ENCODE measurements at regions not wholly inside any gene's neighbourhood (a gene's known extent, or its start where the extent isn't known, plus 50 kb on each side); places are given as distances from the start of the nearest gene placed in this dataset.
"Not testable (repeated sequence)": the region's sequence is repeated elsewhere in the genome, so short reads cannot be mapped to it uniquely, and the experiment has no call there.

DNA sequence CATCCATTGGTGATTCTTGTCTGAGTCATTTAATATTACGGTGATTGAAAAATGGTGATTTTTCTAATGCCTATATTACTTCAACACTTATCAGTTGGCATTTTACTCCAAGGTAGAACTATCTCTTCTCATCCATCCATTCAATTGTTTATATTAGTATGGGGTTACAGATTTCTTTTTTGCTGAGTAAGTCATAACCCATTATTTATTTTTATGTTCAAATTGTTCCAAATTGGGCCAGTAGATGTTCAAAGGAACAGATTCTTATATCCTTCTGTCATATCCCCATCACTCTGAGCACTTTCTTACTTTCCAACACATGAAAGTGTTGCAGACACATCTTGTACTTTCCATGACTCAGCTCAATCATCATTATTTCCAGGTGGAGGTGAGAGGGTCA is 466.8 kb upstream of the CAMK1G start:
- Histone ChIP-seq H3K4me1 (ENCODE audit: insufficient read depth, low read length) (no peaks in the 10 kb centered on the region), H3K4me3 (ENCODE audit: low read length) (no peak overlapping the region), H3K27me3 (ENCODE audit: insufficient read depth, low read length) (no peaks in the 10 kb centered on the region), H3K36me3 (ENCODE audit: insufficient read depth, low read length) (no peaks in the 10 kb centered on the region), H3K9me3 (ENCODE audit: low read length) (no peaks in the 10 kb centered on the region), H2AFZ (ENCODE audit: low read depth, low read length) (no peak overlapping the region)

DNA sequence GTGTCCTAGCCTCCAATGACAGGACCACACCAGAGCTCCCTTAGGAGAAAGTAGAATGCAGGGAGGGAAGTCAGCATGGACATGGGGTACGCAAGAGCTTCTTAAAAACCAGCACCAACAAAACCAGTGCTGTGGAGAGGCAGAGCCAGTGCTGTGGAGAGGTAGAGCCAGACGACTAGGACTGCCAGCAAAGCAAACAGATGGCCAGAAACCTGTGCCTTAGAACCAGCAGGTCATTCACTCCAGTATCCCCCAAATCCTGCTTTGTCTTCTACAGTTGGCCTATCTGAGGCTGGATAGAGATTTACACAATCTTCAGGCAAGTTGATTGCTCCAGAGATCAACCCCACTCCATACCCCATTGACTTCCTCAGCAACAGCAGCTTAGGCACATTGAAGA is 459.9 kb upstream of the CAMK1G start:
- no peak overlapping the region for H3K4me3 ChIP-seq (ENCODE audit: low read length)
- H2AFZ ChIP-seq (ENCODE audit: low read depth, low read length), result no peak overlapping the region
- no peaks in the 10 kb centered on the region for H3K27me3 ChIP-seq (ENCODE audit: insufficient read depth, low read length)
- H3K36me3 ChIP-seq (ENCODE audit: insufficient read depth, low read length), result no peaks in the 10 kb centered on the region
- H3K4me1 ChIP-seq (ENCODE audit: insufficient read depth, low read length), result no peaks in the 10 kb centered on the region
- no peaks in the 10 kb centered on the region for H3K9me3 ChIP-seq (ENCODE audit: low read length)

DNA sequence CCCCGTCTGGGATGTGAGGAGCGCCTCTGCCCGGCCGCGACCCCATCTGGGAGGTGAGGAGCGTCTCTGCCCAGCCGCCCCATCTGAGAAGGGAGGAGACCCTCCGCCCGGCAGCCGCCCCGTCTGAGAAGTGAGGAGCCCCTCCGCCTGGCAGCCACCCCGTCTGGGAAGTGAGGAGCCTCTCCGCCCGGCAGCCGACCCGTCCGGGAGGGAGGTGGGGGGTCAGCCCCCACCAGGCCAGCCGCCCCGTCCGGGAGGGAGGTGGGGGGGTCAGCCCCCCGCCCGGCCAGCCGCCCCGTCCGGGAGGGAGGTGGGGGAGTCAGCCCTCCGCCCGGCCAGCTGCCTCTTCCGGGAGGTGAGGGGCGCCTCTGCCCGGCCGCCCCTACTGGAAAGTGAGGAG is 454.4 kb upstream of the CAMK1G start:
- H3K4me1 ChIP-seq (ENCODE audit: insufficient read depth, low read length); H3K9me3 ChIP-seq (ENCODE audit: low read length); H2AFZ ChIP-seq (ENCODE audit: low read depth, low read length); H3K27me3 ChIP-seq (ENCODE audit: insufficient read depth, low read length); H3K36me3 ChIP-seq (ENCODE audit: insufficient read depth, low read length); H3K4me3 ChIP-seq (ENCODE audit: low read length): not testable (repeated sequence)

DNA sequence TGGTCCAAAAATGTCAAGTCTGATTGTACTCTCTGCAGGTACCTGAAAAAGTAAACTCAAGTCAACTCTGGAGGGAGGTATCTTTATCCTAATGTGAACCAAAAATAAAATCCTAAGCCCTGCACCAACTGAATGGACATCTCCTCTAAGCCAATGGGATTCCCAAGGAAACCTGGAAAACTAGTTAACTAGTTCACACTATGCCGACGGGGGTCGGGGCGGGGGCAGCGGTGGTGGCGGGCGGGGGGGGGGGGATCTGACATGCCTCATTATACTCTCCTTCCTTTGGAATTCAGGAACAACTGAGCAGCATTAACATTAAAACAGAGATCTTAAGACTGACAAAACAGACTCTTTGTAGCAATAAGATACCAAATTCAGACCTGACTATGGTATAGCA is 452.6 kb upstream of the CAMK1G start:
- Histone ChIP-seq H3K9me3 (ENCODE audit: low read length) (no peaks in the 10 kb centered on the region), H3K27me3 (ENCODE audit: insufficient read depth, low read length) (no peaks in the 10 kb centered on the region), H3K4me1 (ENCODE audit: insufficient read depth, low read length) (no peaks in the 10 kb centered on the region), H3K4me3 (ENCODE audit: low read length) (no peak overlapping the region), H3K36me3 (ENCODE audit: insufficient read depth, low read length) (no peaks in the 10 kb centered on the region), H2AFZ (ENCODE audit: low read depth, low read length) (no peak overlapping the region)

DNA sequence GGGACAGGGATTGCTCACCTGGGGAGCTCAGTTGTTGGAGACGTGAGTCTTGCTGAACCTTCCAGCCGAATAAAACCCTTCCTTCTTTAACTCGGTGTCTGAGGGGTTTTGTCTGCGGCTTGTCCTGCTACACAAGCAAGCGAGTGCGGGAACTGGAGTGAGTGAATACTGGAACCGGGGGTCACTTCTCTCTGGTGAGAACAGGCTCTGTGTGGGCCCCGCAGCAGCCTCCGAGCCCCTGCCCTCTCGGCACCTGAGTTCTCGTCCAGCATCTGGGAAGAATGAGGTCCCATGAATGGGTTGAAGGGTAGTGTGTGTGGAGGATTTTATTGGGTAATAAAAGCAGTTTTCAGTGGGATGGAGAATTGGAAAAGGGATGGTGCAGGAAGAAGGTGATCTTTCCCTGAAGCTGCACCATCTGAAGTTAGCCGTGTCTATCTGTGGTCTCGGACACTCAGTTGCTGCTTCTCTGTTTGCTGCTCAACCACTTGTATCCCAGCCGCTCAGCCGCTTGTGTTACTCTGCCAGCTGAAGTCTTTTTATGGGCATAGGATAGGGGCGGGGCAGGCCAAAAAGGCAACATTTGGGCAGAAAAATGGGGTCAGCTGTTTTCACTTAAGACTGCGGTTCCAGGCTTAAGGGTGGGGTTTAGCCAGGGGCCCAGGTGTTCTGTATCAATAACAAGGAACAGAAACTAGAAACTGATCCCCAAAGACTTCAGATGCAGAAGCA is 450.6 kb upstream of the CAMK1G start:
- no peaks in the 10 kb centered on the region for H3K9me3 ChIP-seq (ENCODE audit: low read length)
- H2AFZ ChIP-seq (ENCODE audit: low read depth, low read length), result no peak overlapping the region
- H3K4me3 ChIP-seq (ENCODE audit: low read length), result no peak overlapping the region
- H3K27me3 ChIP-seq (ENCODE audit: insufficient read depth, low read length), result no peaks in the 10 kb centered on the region
- H3K36me3 ChIP-seq (ENCODE audit: insufficient read depth, low read length), result no peaks in the 10 kb centered on the region
- no peaks in the 10 kb centered on the region for H3K4me1 ChIP-seq (ENCODE audit: insufficient read depth, low read length)

DNA sequence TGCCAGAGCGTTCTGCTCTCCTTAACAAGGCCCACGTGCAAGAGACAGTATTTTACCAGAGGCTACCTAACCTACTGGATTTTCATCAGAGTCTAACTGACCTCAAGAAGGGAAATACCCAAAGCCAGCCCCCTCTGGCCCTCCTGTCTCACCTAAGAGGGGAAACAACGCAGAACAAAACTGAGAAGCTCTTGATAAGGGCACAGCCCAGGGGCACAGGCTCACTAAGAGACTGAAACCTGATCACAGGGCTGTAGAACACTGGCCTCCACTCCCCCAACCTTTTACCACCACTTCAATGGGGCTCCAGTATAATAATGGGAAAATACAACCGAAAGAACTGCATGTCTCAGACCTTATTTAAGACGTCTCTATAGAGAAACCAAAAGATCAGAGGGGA is 449.5 kb upstream of the CAMK1G start:
- Histone ChIP-seq H3K36me3 (ENCODE audit: insufficient read depth, low read length) (no peaks in the 10 kb centered on the region), H3K4me3 (ENCODE audit: low read length) (no peak overlapping the region), H2AFZ (ENCODE audit: low read depth, low read length) (no peak overlapping the region), H3K9me3 (ENCODE audit: low read length) (no peaks in the 10 kb centered on the region), H3K4me1 (ENCODE audit: insufficient read depth, low read length) (no peaks in the 10 kb centered on the region), H3K27me3 (ENCODE audit: insufficient read depth, low read length) (no peaks in the 10 kb centered on the region)

DNA sequence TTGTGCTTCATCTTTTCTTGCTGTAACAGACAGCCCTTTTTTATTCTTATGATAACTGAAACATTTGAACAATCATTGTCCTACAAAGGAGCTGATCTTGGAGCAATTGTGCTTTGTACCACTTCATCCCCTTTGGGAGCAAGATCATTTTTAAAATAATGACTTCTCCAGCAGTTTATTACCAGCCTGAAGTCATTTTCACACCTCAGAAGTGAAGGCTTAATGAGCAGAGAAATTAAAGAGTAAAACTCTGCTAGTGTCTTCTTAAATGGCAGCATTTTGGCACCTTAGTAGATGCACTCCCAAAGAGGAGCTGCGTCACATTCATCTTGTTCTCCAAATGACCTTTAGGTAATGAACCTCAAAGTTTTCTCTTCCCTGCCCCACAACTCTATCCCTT is 439.6 kb upstream of the CAMK1G start:
- Histone ChIP-seq H3K4me1 (ENCODE audit: insufficient read depth, low read length) (no peaks in the 10 kb centered on the region), H3K36me3 (ENCODE audit: insufficient read depth, low read length) (no peaks in the 10 kb centered on the region), H3K4me3 (ENCODE audit: low read length) (no peak overlapping the region), H2AFZ (ENCODE audit: low read depth, low read length) (no peak overlapping the region), H3K27me3 (ENCODE audit: insufficient read depth, low read length) (no peaks in the 10 kb centered on the region), H3K9me3 (ENCODE audit: low read length) (no peaks in the 10 kb centered on the region)

DNA sequence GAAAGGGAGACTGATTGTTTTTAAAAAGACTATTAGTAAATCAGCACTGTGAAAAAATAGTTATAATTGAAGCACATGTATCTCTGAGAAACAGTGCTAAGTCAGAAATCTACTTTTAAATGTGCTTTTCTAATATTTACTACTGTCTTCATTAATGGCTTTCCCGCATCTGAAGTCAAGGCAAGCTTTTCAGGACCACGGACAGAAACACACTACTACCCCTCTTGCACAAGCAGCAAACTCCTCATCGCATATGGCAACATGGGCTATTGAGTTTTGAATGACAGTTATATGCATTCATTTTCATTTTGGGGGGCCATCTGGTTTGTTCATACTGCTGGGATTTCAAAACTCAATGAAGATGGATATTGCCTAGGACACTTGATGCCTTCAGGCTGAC is 433.4 kb upstream of the CAMK1G start:
- no peak overlapping the region for H2AFZ ChIP-seq (ENCODE audit: low read depth, low read length)
- no peak overlapping the region for H3K4me3 ChIP-seq (ENCODE audit: low read length)
- no peaks in the 10 kb centered on the region for H3K4me1 ChIP-seq (ENCODE audit: insufficient read depth, low read length)
- no peaks in the 10 kb centered on the region for H3K27me3 ChIP-seq (ENCODE audit: insufficient read depth, low read length)
- H3K9me3 ChIP-seq (ENCODE audit: low read length), result no peaks in the 10 kb centered on the region
- no peaks in the 10 kb centered on the region for H3K36me3 ChIP-seq (ENCODE audit: insufficient read depth, low read length)

DNA sequence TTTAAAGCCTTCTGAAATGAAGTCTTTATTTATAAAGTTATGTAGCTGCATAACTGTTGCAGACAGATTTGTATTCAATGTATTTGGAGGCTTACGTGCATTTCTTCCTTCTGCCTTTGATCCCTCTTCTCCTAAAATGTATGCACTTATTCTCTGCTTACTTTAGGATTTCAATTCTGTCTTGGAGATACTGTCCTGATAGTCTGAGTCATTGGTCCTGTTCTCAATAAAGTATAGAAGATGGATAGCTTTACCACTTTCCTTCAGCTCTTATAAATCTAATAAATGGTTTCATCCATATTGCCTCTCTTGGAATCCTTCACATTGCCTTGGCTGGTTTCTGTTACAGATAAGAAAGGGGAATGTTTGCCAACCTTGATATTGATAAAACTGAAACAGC is 430.1 kb upstream of the CAMK1G start:
- Histone ChIP-seq H3K27me3 (ENCODE audit: insufficient read depth, low read length) (no peaks in the 10 kb centered on the region), H3K4me3 (ENCODE audit: low read length) (no peak overlapping the region), H3K4me1 (ENCODE audit: insufficient read depth, low read length) (peaks cover 2% of the 10 kb centered on the region), H3K36me3 (ENCODE audit: insufficient read depth, low read length) (no peaks in the 10 kb centered on the region), H3K9me3 (ENCODE audit: low read length) (no peaks in the 10 kb centered on the region), H2AFZ (ENCODE audit: low read depth, low read length) (no peak overlapping the region)

DNA sequence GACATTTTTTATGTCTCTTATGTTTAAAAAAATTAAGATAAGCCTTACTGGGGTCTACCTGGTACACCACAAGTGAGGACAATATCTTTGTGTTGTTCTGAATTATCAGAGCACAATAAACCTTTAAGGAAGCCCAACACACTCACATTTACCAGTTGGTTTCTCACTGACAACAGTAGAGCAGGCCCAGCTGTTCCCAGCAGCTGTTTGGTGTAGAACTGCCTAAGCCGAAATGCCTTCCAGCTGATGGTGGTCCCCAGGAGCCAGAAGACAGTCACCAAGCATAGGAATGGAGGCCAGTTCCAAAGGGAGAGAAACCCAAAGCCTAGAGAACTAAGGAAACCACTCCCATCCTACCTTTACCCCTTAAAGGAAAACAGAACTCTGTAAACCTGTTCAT is 428.6 kb upstream of the CAMK1G start:
- H3K4me3 ChIP-seq (ENCODE audit: low read length), result no peak overlapping the region
- no peaks in the 10 kb centered on the region for H3K9me3 ChIP-seq (ENCODE audit: low read length)
- H3K4me1 ChIP-seq (ENCODE audit: insufficient read depth, low read length), result peaks cover 2% of the 10 kb centered on the region
- H3K27me3 ChIP-seq (ENCODE audit: insufficient read depth, low read length), result no peaks in the 10 kb centered on the region
- H3K36me3 ChIP-seq (ENCODE audit: insufficient read depth, low read length), result no peaks in the 10 kb centered on the region
- H2AFZ ChIP-seq (ENCODE audit: low read depth, low read length), result no peak overlapping the region

DNA sequence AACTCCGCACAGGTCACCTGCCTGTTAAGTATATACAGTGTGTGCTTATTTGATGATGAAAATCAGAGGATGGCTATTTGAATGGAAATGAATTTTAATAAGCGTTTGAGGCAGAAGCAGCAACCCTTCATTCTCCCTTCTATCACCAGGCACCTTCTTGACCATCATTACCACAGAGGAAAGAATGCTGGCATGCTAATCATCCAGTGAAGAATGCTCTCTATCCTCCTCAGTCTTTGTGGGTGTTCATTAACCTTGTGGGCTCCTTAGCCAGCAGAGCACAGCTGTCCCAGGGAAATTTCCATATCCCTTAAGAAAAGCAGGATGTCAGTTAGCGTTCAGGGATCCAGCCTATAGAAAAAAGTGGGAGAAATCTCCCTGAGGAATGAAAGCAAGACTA is 428.0 kb upstream of the CAMK1G start:
- no peaks in the 10 kb centered on the region for H3K9me3 ChIP-seq (ENCODE audit: low read length)
- H3K4me1 ChIP-seq (ENCODE audit: insufficient read depth, low read length), result peaks cover 2% of the 10 kb centered on the region
- H3K27me3 ChIP-seq (ENCODE audit: insufficient read depth, low read length), result no peaks in the 10 kb centered on the region
- H3K36me3 ChIP-seq (ENCODE audit: insufficient read depth, low read length), result no peaks in the 10 kb centered on the region
- H3K4me3 ChIP-seq (ENCODE audit: low read length), result no peak overlapping the region
- H2AFZ ChIP-seq (ENCODE audit: low read depth, low read length), result no peak overlapping the region

DNA sequence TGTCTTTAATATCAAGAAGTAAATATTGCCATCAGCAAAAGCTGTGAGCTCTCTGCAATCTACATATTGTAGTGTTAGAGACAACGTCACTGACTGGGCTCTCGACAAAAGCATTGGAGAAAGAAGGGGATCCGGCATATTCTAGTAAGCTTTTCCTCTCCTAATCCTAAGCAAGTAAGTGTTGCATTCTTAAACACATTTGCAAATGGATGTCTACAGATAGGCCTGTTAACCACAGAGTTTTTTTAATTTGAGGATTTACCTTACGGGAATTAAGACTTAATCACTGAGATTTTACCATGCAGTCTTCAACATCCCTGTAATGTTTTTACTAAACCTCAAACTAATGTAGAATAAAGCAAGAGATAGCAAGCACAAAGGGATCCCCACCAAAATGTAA is 426.5 kb upstream of the CAMK1G start:
- H2AFZ ChIP-seq (ENCODE audit: low read depth, low read length), result no peak overlapping the region
- peaks cover 2% of the 10 kb centered on the region for H3K4me1 ChIP-seq (ENCODE audit: insufficient read depth, low read length)
- no peaks in the 10 kb centered on the region for H3K27me3 ChIP-seq (ENCODE audit: insufficient read depth, low read length)
- H3K4me3 ChIP-seq (ENCODE audit: low read length), result no peak overlapping the region
- H3K36me3 ChIP-seq (ENCODE audit: insufficient read depth, low read length), result no peaks in the 10 kb centered on the region
- no peaks in the 10 kb centered on the region for H3K9me3 ChIP-seq (ENCODE audit: low read length)

DNA sequence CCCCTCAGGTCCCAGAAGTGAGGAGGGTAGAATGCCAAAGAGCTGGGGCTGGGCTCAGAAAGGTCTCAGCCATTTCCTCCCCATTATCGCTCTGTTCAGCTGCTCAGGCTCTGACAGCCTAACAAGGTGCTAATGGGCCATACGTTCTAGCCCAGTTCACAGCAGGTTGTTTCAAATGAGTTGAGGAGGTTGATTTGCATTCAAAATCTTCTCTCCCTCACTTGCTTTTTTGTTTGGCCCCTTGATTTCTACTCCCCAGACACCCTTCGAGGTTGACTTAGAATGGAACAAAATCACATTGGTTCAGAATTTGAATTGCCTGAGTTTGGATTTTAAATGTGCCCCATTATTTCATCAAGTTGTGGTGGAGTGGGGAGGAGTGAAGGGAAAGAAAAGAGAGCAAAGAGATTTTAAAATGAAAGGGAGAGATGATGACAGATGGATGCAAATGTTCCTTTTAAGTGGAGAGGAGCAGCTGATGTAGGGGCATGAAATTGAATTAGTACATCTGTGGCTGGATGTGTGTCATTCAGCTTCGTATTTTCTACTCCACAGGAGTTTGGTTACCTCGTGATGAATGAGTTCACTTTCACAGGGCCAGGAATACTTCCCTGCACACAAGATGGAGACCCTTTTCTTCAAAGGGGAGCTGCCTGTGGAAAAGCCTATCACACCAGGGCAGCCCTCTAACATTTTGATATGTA is 425.8 kb upstream of the CAMK1G start:
- Histone ChIP-seq H3K27me3 (ENCODE audit: insufficient read depth, low read length) (no peaks in the 10 kb centered on the region), H3K9me3 (ENCODE audit: low read length) (no peaks in the 10 kb centered on the region), H2AFZ (ENCODE audit: low read depth, low read length) (no peak overlapping the region), H3K4me1 (ENCODE audit: insufficient read depth, low read length) (peaks cover 2% of the 10 kb centered on the region), H3K4me3 (ENCODE audit: low read length) (no peak overlapping the region), H3K36me3 (ENCODE audit: insufficient read depth, low read length) (no peaks in the 10 kb centered on the region)

DNA sequence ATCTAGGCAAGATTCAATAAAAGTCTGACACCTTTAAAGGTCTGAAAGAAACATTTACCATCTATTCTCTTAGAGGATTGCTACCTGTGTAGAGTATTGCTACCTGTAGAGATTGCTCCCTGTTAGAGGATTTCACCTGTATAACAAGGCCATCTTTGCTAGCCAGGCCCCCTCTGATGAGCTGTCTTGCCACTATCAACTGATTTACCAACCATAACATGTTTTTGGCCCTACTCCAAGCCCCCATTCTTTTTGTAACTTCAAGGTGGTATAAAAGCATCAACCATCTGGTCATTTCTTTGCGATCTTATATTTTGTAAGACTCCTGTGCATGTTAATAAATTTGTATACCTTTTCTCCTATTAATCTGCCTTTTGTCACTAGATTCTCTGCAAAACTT is 424.7 kb upstream of the CAMK1G start:
- Histone ChIP-seq H3K36me3 (ENCODE audit: insufficient read depth, low read length) (no peaks in the 10 kb centered on the region), H3K27me3 (ENCODE audit: insufficient read depth, low read length) (no peaks in the 10 kb centered on the region)

More for the DNA sequence above, 424.7 kb upstream of the CAMK1G start:
- Histone ChIP-seq H3K4me3 (ENCODE audit: low read length) (no peak overlapping the region), H2AFZ (ENCODE audit: low read depth, low read length) (no peak overlapping the region), H3K4me1 (ENCODE audit: insufficient read depth, low read length) (peaks cover 2% of the 10 kb centered on the region), H3K9me3 (ENCODE audit: low read length) (no peaks in the 10 kb centered on the region)
